Transverse colon (tissue), 4 donors: ENCODE measurements at regions not wholly inside any gene's neighbourhood (a gene's known extent, or its start where the extent isn't known, plus 50 kb on each side); places are given as distances from the start of the nearest gene placed in this dataset.

Experiments used
- CTCF ChIP-seq, 5 experiments: fragments of 200-600 bp in 3 of 5; fragments of 450-650 bp in 2 of 5; sonication (generic) in 3 of 5; IDR thresholded peaks; 1 replicate in 2 of 5; 2 replicates in 3 of 5; pipeline ENCODE4 v1.5.1; 2016 to 2017; ENCODE audit warnings: antibody characterized with exemption in 5 of 5, inconsistent platforms in 3 of 5, mild to moderate bottlenecking in 2 of 5, moderate library complexity in 1 of 5
- POLR2A ChIP-seq: fragments of 450-650 bp; IDR thresholded peaks from one replicate; pipeline ENCODE4 v1.6.1; 2016; ENCODE audit warnings: antibody characterized with exemption, mild to moderate bottlenecking, moderate library complexity
- POLR2AphosphoS5 ChIP-seq, 3 donors: sonication (generic); formaldehyde crosslinking; IDR thresholded peaks; one replicate each; pipeline ENCODE4 v1.6.1; 2016; ENCODE audit warnings: antibody characterized with exemption in 3 of 3

GRCh38 chr13:39988351-39988750, 332.9 kb downstream of the COG6 start:
- TF ChIP-seq CTCF (IDR thresholded peaks at IDR 0.05) (no peak), POLR2AphosphoS5 (IDR thresholded peaks at IDR 0.05) (no peak), POLR2A (no peak)
